ENCODE measurements at regions not wholly inside any gene's neighbourhood (a gene's known extent, or its start where the extent isn't known, plus 50 kb on each side); places are given as distances from the start of the nearest gene placed in this dataset.

GRCh38 chr12:43009846-43010240 is 420.3 kb upstream of the PRICKLE1 start:
- no peak for TF ChIP-seq EZH2 (IDR thresholded peaks at IDR 0.05; ENCODE audit: low read length, missing control alignments)
- TF ChIP-seq, protein P1, sequence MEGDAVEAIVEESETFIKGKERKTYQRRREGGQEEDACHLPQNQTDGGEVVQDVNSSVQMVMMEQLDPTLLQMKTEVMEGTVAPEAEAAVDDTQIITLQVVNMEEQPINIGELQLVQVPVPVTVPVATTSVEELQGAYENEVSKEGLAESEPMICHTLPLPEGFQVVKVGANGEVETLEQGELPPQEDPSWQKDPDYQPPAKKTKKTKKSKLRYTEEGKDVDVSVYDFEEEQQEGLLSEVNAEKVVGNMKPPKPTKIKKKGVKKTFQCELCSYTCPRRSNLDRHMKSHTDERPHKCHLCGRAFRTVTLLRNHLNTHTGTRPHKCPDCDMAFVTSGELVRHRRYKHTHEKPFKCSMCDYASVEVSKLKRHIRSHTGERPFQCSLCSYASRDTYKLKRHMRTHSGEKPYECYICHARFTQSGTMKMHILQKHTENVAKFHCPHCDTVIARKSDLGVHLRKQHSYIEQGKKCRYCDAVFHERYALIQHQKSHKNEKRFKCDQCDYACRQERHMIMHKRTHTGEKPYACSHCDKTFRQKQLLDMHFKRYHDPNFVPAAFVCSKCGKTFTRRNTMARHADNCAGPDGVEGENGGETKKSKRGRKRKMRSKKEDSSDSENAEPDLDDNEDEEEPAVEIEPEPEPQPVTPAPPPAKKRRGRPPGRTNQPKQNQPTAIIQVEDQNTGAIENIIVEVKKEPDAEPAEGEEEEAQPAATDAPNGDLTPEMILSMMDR (conservative IDR thresholded peaks at IDR 0.05 in 1 of 2, IDR thresholded peaks at IDR 0.05 in 1 of 2; ENCODE audit: low read depth in 1 of 2, low read length in 2 of 2), result no peak

Data from fibroblast of lung (primary cell).